HCT116 (cell line): ENCODE measurements at regions not wholly inside any gene's neighbourhood (a gene's known extent, or its start where the extent isn't known, plus 50 kb on each side); places are given as distances from the start of the nearest gene placed in this dataset.

Experiments used
- ATAC-seq: fragments of 200-7000 bp; cut with Tn5 transposase; 2 replicates; pipeline ENCODE4 v1.9.1; 2020; ENCODE audit warnings: mild to moderate bottlenecking, moderate library complexity
- BruUV-seq: library from RNA; stranded (reverse); fragments of 400-500 nt; replicated peaks from 2 replicates; lab custom pipeline; 2021; lab: Mats Ljungman, UMichigan
- CTCF ChIA-PET: fragments of 300-600 bp; sonication (Branson Sonifier 250); formaldehyde crosslinking; loops from one replicate; lab custom pipeline; 2021; ENCODE audit warnings: antibody characterized with exemption; lab: Charles Lee
- POLR2A ChIA-PET: fragments of 300-600, 350-600 bp; sonication (Branson Sonifier 250); formaldehyde crosslinking; loops from one replicate; lab custom pipeline; 2021; ENCODE audit warnings: antibody characterized with exemption; lab: Charles Lee
- RAD21 ChIA-PET, 2 experiments: fragments of 300-600 bp; sonication (Branson Sonifier 250); formaldehyde crosslinking; loops; one replicate each; lab custom pipeline; 2023; ENCODE audit warnings: low total read pairs in 2 of 2; ENCODE audit not compliant: uncharacterized antibody in 2 of 2, unreplicated experiment in 2 of 2, low non-redundant PET in 1 of 2; lab: Charles Lee
- DNase-seq: peaks from one replicate; pipeline ENCODE4 v3.0.0-alpha.2; 2010; ENCODE audit warnings: low read depth, low spot score
- H2AFZ ChIP-seq: fragments of 200-600 bp; shearing (Covaris generic), sonication (generic); 2 replicates; pipeline ENCODE4 v1.6.1; 2017; ENCODE audit warnings: low read depth, mixed run types, mixed read lengths, antibody characterized with exemption, low read length; ENCODE audit not compliant: poor library complexity, severe bottlenecking
- H3K27ac ChIP-seq: 2 replicates; pipeline ENCODE4 v1.5.1; 2012; ENCODE audit warnings: low read depth, low read length
- H3K27me3 ChIP-seq: fragments of 200-600 bp; sonication (generic); 2 replicates; pipeline ENCODE4 v1.6.1; 2016; ENCODE audit warnings: mixed run types, low read length, mixed read lengths; ENCODE audit not compliant: insufficient read depth
- H3K36me3 ChIP-seq, 2 experiments: fragments of 200-500 bp in 1 of 2; fragments of 200-600 bp in 1 of 2; sonication (Bioruptor generic) in 1 of 2; sonication (generic) in 1 of 2; 2 replicates each; pipeline versions ENCODE4 v1.5.1 to v1.6.1; 2014 to 2016; ENCODE audit warnings: low read length in 2 of 2, inconsistent platforms in 1 of 2, mixed read lengths in 1 of 2, mixed run types in 1 of 2; ENCODE audit not compliant: insufficient read depth in 2 of 2, control insufficient read depth in 1 of 2
- H3K4me1 ChIP-seq, 2 experiments: fragments of 200-600 bp in 1 of 2; sonication (generic) in 1 of 2; 2 replicates each; pipeline versions ENCODE4 v1.5.1 to v1.6.1; 2012 to 2017; ENCODE audit warnings: low read length in 2 of 2, inconsistent platforms in 1 of 2, mild to moderate bottlenecking in 1 of 2, mixed read lengths in 1 of 2, mixed run types in 1 of 2, moderate library complexity in 1 of 2; ENCODE audit not compliant: insufficient read depth in 2 of 2, control insufficient read depth in 1 of 2
- H3K4me2 ChIP-seq: fragments of 200-600 bp; sonication (generic); 2 replicates; pipeline ENCODE4 v1.6.1; 2017; ENCODE audit warnings: mixed run types, low read length, mixed read lengths
- H3K4me3 ChIP-seq, 2 experiments: fragments of 200-600 bp in 1 of 2; sonication (generic) in 1 of 2; replicated peaks in 1 of 2; 2 replicates each; pipeline ENCODE4 v1.5.1; 2011 to 2016; ENCODE audit warnings: low read length in 2 of 2, control low read depth in 1 of 2, low read depth in 1 of 2, mild to moderate bottlenecking in 1 of 2, mixed read lengths in 1 of 2, mixed run types in 1 of 2
- H3K79me2 ChIP-seq: fragments of 200-600 bp; sonication (generic); 2 replicates; pipeline ENCODE4 v1.6.1; 2017; ENCODE audit warnings: mild to moderate bottlenecking, mixed run types, low read length, moderate library complexity, mixed read lengths; ENCODE audit not compliant: insufficient read depth
- H3K9ac ChIP-seq: fragments of 200-600 bp; sonication (generic); 2 replicates; pipeline ENCODE4 v1.6.1; 2016; ENCODE audit warnings: low read length, mixed read lengths
- H3K9me2 ChIP-seq: fragments of 200-600 bp; sonication (generic), shearing (Covaris generic); 2 replicates; pipeline ENCODE4 v1.6.1; 2017; ENCODE audit warnings: mixed run types, mild to moderate bottlenecking, moderate library complexity; ENCODE audit not compliant: insufficient read depth
- H3K9me3 ChIP-seq, 2 experiments: fragments of 200-500 bp in 1 of 2; fragments of 200-600 bp in 1 of 2; sonication (Bioruptor generic) in 1 of 2; sonication (generic) in 1 of 2; 2 replicates each; pipeline ENCODE4 v1.6.1; 2014 to 2017; ENCODE audit warnings: low read length in 2 of 2, mixed read lengths in 2 of 2, inconsistent platforms in 1 of 2, low read depth in 1 of 2, mild to moderate bottlenecking in 1 of 2, mixed run types in 1 of 2, moderate library complexity in 1 of 2; ENCODE audit not compliant: control insufficient read depth in 1 of 2, insufficient read depth in 1 of 2
- H4K20me1 ChIP-seq: fragments of 200-600 bp; sonication (generic), shearing (Covaris generic); 2 replicates; pipeline ENCODE4 v1.6.1; 2017; ENCODE audit warnings: mixed run types, mild to moderate bottlenecking, moderate library complexity; ENCODE audit not compliant: insufficient read depth
- ATF3 ChIP-seq: IDR thresholded peaks from 2 replicates; pipeline ENCODE4 v1.6.1; 2012
- CBX3 ChIP-seq: IDR thresholded peaks from 2 replicates; pipeline ENCODE4 v1.6.1; 2012; ENCODE audit warnings: low read depth
- CEBPB ChIP-seq: IDR thresholded peaks from 2 replicates; pipeline ENCODE4 v1.6.1; 2012; ENCODE audit warnings: low read depth
- EGR1 ChIP-seq: IDR thresholded peaks from 2 replicates; pipeline ENCODE4 v1.6.1; 2012; ENCODE audit warnings: low read depth
- ELF1 ChIP-seq: IDR thresholded peaks from 2 replicates; pipeline ENCODE4 v1.6.1; 2012; ENCODE audit warnings: low read depth, borderline replicate concordance
- EZH2 ChIP-seq: fragments of 200-600 bp; sonication (generic); IDR thresholded peaks from 2 replicates; pipeline ENCODE4 v1.6.1; 2017; ENCODE audit warnings: antibody characterized with exemption, mixed run types
- EZH2phosphoT487 ChIP-seq: fragments of 200-600 bp; IDR thresholded peaks from 2 replicates; pipeline ENCODE4 v1.6.1; 2018; ENCODE audit warnings: antibody characterized with exemption, borderline replicate concordance
- JUND ChIP-seq: IDR thresholded peaks from 2 replicates; pipeline ENCODE4 v1.6.1; 2012
- MAX ChIP-seq: IDR thresholded peaks from 2 replicates; pipeline ENCODE4 v1.6.1; 2012
- POLR2A ChIP-seq: IDR thresholded peaks from 2 replicates; pipeline ENCODE4 v1.7.0; 2011; ENCODE audit warnings: borderline replicate concordance; ENCODE audit not compliant: insufficient read depth, insufficient read length; ENCODE audit errors: extremely low read depth
- POLR2AphosphoS5 ChIP-seq: IDR thresholded peaks from 2 replicates; pipeline ENCODE4 v1.6.1; 2011; ENCODE audit warnings: mild to moderate bottlenecking, low read depth, low read length, moderate library complexity
- RAD21 ChIP-seq: IDR thresholded peaks from 2 replicates; pipeline ENCODE4 v1.6.1; 2012; ENCODE audit warnings: low read depth, mild to moderate bottlenecking
- REST ChIP-seq: IDR thresholded peaks from 2 replicates; pipeline ENCODE4 v1.6.1; 2012; ENCODE audit warnings: low read depth
- SIN3A ChIP-seq: IDR thresholded peaks from 2 replicates; pipeline ENCODE4 v1.6.1; 2012; ENCODE audit warnings: low read depth
- SP1 ChIP-seq: IDR thresholded peaks from 2 replicates; pipeline ENCODE4 v1.6.1; 2012; ENCODE audit warnings: low read depth
- SRF ChIP-seq: IDR thresholded peaks from 2 replicates; pipeline ENCODE4 v1.6.1; 2012; ENCODE audit warnings: low read depth
- TCF7L2 ChIP-seq: IDR thresholded peaks from 2 replicates; pipeline ENCODE4 v1.7.0; 2011; ENCODE audit warnings: borderline replicate concordance, inconsistent platforms; ENCODE audit not compliant: insufficient read depth, insufficient read length; ENCODE audit errors: extremely low read depth
- YY1 ChIP-seq: IDR thresholded peaks from 2 replicates; pipeline ENCODE4 v1.6.1; 2011; ENCODE audit warnings: low read length, low read depth, moderate library complexity, mild to moderate bottlenecking; ENCODE audit not compliant: insufficient replicate concordance; ENCODE audit errors: extremely low read depth
- ZBTB33 ChIP-seq: IDR thresholded peaks from 2 replicates; pipeline ENCODE4 v1.6.1; 2011; ENCODE audit warnings: mild to moderate bottlenecking, low read length, moderate library complexity; ENCODE audit not compliant: insufficient replicate concordance; ENCODE audit errors: extremely low read depth
- ZNF274 ChIP-seq: fragments of 200-500 bp; sonication (Bioruptor generic); IDR thresholded peaks from 2 replicates; pipeline ENCODE4 v1.6.1; 2014; ENCODE audit warnings: mild to moderate bottlenecking, low read depth, low read length, inconsistent platforms
- intact Hi-C: fragments of 100-400 bp; cut with micrococcal nuclease; formaldehyde crosslinking; loops from 2 replicates; pipeline ENCODE4 v1.10.0; 2022

- Histone ChIP-seq H3K4me3 (no peak overlapping the region), H3K27ac (no peak overlapping the region), H3K27me3 (no peaks in the 10 kb centered on the region), H3K4me2 (no peak overlapping the region), H3K4me1 (no peaks in the 10 kb centered on the region), H3K79me2 (peaks cover 44% of the 10 kb centered on the region), H3K9ac (no peak overlapping the region), H3K36me3 (no peaks in the 10 kb centered on the region), H3K9me2 (no peaks in the 10 kb centered on the region), H4K20me1 (no peaks in the 10 kb centered on the region)
- no peak for DNase-seq
- ChIA-PET POLR2A (no interaction called here), RAD21 (no interaction called here)
- ATAC-seq: no peak
- intact Hi-C loops: no loop called here
- BruUV-seq: no TSS peak
- TF ChIP-seq MAX: no peak
- no peak for TF ChIP-seq ZBTB33
- TF ChIP-seq EZH2phosphoT487: no peak
- TF ChIP-seq POLR2A: no peak
- TF ChIP-seq EZH2: no peak
- TF ChIP-seq TCF7L2: no peak
- TF ChIP-seq SIN3A: no peak
- TF ChIP-seq ATF3: no peak
- no peak for TF ChIP-seq CEBPB
- TF ChIP-seq CBX3: no peak
- no peak for TF ChIP-seq ELF1
- no peak for TF ChIP-seq POLR2AphosphoS5
- no peak for TF ChIP-seq JUND
- TF ChIP-seq RAD21: no peak
- TF ChIP-seq SP1: no peak
- no peak for TF ChIP-seq ZNF274
- TF ChIP-seq EGR1: no peak
- TF ChIP-seq REST: no peak
- no peak for TF ChIP-seq YY1
- TF ChIP-seq SRF: no peak
- TF ChIP-seq, all 23 proteins: peak for 0
- Histone ChIP-seq H3K9me3 (peaks cover 0 to 4% of the 10 kb centered on the region in 2 experiments; a peak in 1 of 4 replicates), H2AFZ (no peak overlapping the region)
- CTCF ChIA-PET: no interaction called here
Observed at GRCh38 chr18:39773646-39774045, 2181.4 kb upstream of the PIK3C3 start.
